Ishikawa (cell line): ENCODE measurements at regions not wholly inside any gene's neighbourhood (a gene's known extent, or its start where the extent isn't known, plus 50 kb on each side); places are given as distances from the start of the nearest gene placed in this dataset.

Experiments
- CREB1 ChIP-seq: IDR thresholded peaks from 2 replicates; pipeline ENCODE4 v1.6.1; 2012; ENCODE audit warnings: low read depth
- EP300 ChIP-seq: IDR thresholded peaks from 2 replicates; pipeline ENCODE4 v1.6.1; 2012; ENCODE audit warnings: borderline replicate concordance
- MAX ChIP-seq: IDR thresholded peaks from 2 replicates; pipeline ENCODE4 v1.6.1; 2012
- RAD21 ChIP-seq: IDR thresholded peaks from 2 replicates; pipeline ENCODE4 v1.6.1; 2012; ENCODE audit warnings: low read depth
- YY1 ChIP-seq: IDR thresholded peaks from 2 replicates; pipeline ENCODE4 v1.6.1; 2012; ENCODE audit warnings: low read depth

- no peak for TF ChIP-seq YY1
- TF ChIP-seq CREB1 = no peak
- TF ChIP-seq RAD21 = no peak
- TF ChIP-seq MAX = no peak
- TF ChIP-seq EP300 = no peak
Measured at GRCh38 chr18:73848656-73849055, 299.0 kb downstream of the FBXO15 start.
